ENCODE measurements at regions not wholly inside any gene's neighbourhood (a gene's known extent, or its start where the extent isn't known, plus 50 kb on each side); places are given as distances from the start of the nearest gene placed in this dataset.

GRCh38 chr5:135110785-135111596 lies 77.0 kb upstream of the PITX1 start:
- TF ChIP-seq EP300 (IDR thresholded peaks at IDR 0.05) (no peak), POLR2AphosphoS5 (IDR thresholded peaks at IDR 0.05) (no peak), POLR2A (IDR thresholded peaks at IDR 0.05) (no peak)
- TF ChIP-seq, protein P1, sequence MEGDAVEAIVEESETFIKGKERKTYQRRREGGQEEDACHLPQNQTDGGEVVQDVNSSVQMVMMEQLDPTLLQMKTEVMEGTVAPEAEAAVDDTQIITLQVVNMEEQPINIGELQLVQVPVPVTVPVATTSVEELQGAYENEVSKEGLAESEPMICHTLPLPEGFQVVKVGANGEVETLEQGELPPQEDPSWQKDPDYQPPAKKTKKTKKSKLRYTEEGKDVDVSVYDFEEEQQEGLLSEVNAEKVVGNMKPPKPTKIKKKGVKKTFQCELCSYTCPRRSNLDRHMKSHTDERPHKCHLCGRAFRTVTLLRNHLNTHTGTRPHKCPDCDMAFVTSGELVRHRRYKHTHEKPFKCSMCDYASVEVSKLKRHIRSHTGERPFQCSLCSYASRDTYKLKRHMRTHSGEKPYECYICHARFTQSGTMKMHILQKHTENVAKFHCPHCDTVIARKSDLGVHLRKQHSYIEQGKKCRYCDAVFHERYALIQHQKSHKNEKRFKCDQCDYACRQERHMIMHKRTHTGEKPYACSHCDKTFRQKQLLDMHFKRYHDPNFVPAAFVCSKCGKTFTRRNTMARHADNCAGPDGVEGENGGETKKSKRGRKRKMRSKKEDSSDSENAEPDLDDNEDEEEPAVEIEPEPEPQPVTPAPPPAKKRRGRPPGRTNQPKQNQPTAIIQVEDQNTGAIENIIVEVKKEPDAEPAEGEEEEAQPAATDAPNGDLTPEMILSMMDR (IDR thresholded peaks at IDR 0.05): no peak
- H3K36me3 ChIP-seq: no peaks in the 10 kb centered on the region
- no peak for ATAC-seq
- H3K27me3 ChIP-seq: no peaks in the 10 kb centered on the region
- H3K4me1 ChIP-seq: peaks cover 0 to 12% (median 0%) of the 10 kb centered on the region in 3 donors
- WGBS, 2 donors (ENCODE audit: low coverage in 1 of 2): 40 to 80% methylated on average over 1 of the region's 11 CpGs
- no peaks in the 10 kb centered on the region for H3K9me3 ChIP-seq
- H3K27ac ChIP-seq: no peak overlapping the region
- no peak overlapping the region for H3K4me3 ChIP-seq

DNA sequence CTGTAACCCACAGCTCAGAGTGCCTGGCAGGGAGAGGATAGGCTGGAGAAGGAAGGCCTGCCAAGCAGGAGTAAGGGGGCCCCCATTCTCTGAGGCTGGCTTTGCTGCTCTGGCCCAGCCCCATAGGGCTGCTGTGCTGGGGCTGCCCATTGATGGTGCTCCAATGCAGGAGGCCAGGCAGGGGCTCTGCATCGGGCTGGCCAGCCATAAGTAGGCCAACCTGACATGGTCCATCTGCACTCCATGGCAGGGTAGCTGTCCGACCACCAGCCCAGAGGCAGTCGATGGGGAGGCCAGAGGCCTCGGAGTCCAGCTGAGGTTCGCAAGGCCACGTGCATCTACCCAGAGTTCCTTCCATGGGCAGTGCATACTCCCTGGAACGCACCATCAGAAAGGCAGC lies 75.0 kb upstream of the PITX1 start:
- Histone ChIP-seq H3K9me3 (no peaks in the 10 kb centered on the region), H3K27ac (no peak overlapping the region), H3K4me3 (no peak overlapping the region), H3K27me3 (no peaks in the 10 kb centered on the region), H3K36me3 (no peaks in the 10 kb centered on the region), H3K4me1 (no peaks in the 10 kb centered on the region)
- 100% methylated on average over 1 of the region's 7 CpGs; no CpG with 5 or more reads in 1 of the 2 donors for WGBS, 2 donors (ENCODE audit: low coverage in 1 of 2)
- no peak for ATAC-seq
- TF ChIP-seq POLR2A (IDR thresholded peaks at IDR 0.05) (no peak), POLR2AphosphoS5 (IDR thresholded peaks at IDR 0.05) (no peak)
- TF ChIP-seq, protein P1 (IDR thresholded peaks at IDR 0.05): no peak

GRCh38 chr5:135108569-135108968 lies 74.5 kb upstream of the PITX1 start:
- H3K27ac ChIP-seq: no peak overlapping the region
- H3K27me3 ChIP-seq: no peaks in the 10 kb centered on the region
- WGBS, 2 donors (ENCODE audit: low coverage in 1 of 2): 83 to 100% methylated on average over 1 of the region's 3 CpGs
- no peak overlapping the region for H3K4me3 ChIP-seq
- H3K36me3 ChIP-seq: no peaks in the 10 kb centered on the region
- ATAC-seq: no peak
- no peaks in the 10 kb centered on the region for H3K9me3 ChIP-seq
- TF ChIP-seq POLR2A (IDR thresholded peaks at IDR 0.05) (no peak), POLR2AphosphoS5 (IDR thresholded peaks at IDR 0.05) (no peak), EP300 (IDR thresholded peaks at IDR 0.05) (no peak)
- TF ChIP-seq, protein P1 (IDR thresholded peaks at IDR 0.05): no peak
- H3K4me1 ChIP-seq: no peaks in the 10 kb centered on the region

- no peaks in the 10 kb centered on the region for H3K27me3 ChIP-seq
- no peak for ATAC-seq
- no CpG with 5 or more reads among the region's 3 CpGs for WGBS, 2 donors (ENCODE audit: low coverage in 1 of 2)
- H3K27ac ChIP-seq: no peak overlapping the region
- no peak overlapping the region for H3K4me3 ChIP-seq
- no peaks in the 10 kb centered on the region for H3K9me3 ChIP-seq
- H3K4me1 ChIP-seq: no peaks in the 10 kb centered on the region
- H3K36me3 ChIP-seq: no peaks in the 10 kb centered on the region
- TF ChIP-seq POLR2AphosphoS5 (IDR thresholded peaks at IDR 0.05) (no peak), POLR2A (IDR thresholded peaks at IDR 0.05) (no peak), EP300 (IDR thresholded peaks at IDR 0.05) (no peak)
- TF ChIP-seq, protein P1 (IDR thresholded peaks at IDR 0.05): no peak
Measured at GRCh38 chr5:135107986-135108385, 74.0 kb upstream of the PITX1 start.

Data from gastroesophageal sphincter (tissue), 4 donors.